Adrenal gland (tissue), 9 donors: ENCODE measurements at regions not wholly inside any gene's neighbourhood (a gene's known extent, or its start where the extent isn't known, plus 50 kb on each side); places are given as distances from the start of the nearest gene placed in this dataset.

Experiments used
- DNase-seq, 7 donors: peaks; one replicate each; pipeline ENCODE4 v3.0.0-alpha.2; 2019 to 2020
- H3K27ac ChIP-seq, 5 donors: fragments of 200-600 bp; sonication (generic) in 4 of 5; 1 replicate in 3 of 5; 2 replicates in 2 of 5; pipeline versions ENCODE4 v1.5.1 to v1.8.0; 2016 to 2020; ENCODE audit warnings: mild to moderate bottlenecking in 1 of 5
- H3K27me3 ChIP-seq: fragments of 200-600 bp; 2 replicates; pipeline ENCODE4 v1.8.0; 2021
- H3K36me3 ChIP-seq, 2 donors: fragments of 200-600 bp; replicated peaks in 1 of 2; 1 replicate in 1 of 2; 2 replicates in 1 of 2; pipeline versions ENCODE4 v1.5.1 to v1.8.0; 2018 to 2022
- H3K4me1 ChIP-seq, 2 donors: fragments of 200-600 bp; replicated peaks in 1 of 2; 1 replicate in 1 of 2; 2 replicates in 1 of 2; pipeline versions ENCODE4 v1.5.1 to v1.8.0; 2018 to 2021
- H3K4me3 ChIP-seq, 4 donors: fragments of 200-600 bp; sonication (generic) in 3 of 4; one replicate each; pipeline ENCODE4 v1.5.1; 2016 to 2018
- H3K9me3 ChIP-seq, 3 donors: fragments of 200-600 bp; sonication (generic) in 1 of 3; replicated peaks in 1 of 3; 1 replicate in 2 of 3; 2 replicates in 1 of 3; pipeline versions ENCODE4 v1.5.1 to v1.8.0; 2016 to 2021
- POLR2A ChIP-seq, 2 donors: fragments of 450-650 bp; IDR thresholded peaks; one replicate each; pipeline ENCODE4 v1.6.1; 2017; ENCODE audit warnings: antibody characterized with exemption in 2 of 2, mild to moderate bottlenecking in 2 of 2, moderate library complexity in 1 of 2
- WGBS, 4 donors: extraction: QIAGEN DNeasy Blood & Tissue Kit in 2 of 4; methylation state at CpG; one replicate each; pipeline versions ENCODE4 v1.1.5 to v1.1.7; 2013 to 2017; 5-methylcytosine and 5-hydroxymethylcytosine counted together
- intact Hi-C, 2 donors: fragments of 100-400 bp; cut with DNase I; formaldehyde crosslinking; loops; one replicate each; pipeline versions ENCODE4 v1.14.1 to v1.15.0; 2022 to 2023
- TF ChIP-seq, protein P1 (sequence below), 6 experiments: fragments of 450-650 bp in 4 of 6; fragments of 200-600 bp in 2 of 6; sonication (generic) in 1 of 6; IDR thresholded peaks; 1 replicate in 5 of 6; 2 replicates in 1 of 6; pipeline versions ENCODE4 v1.5.1 to v1.8.0; 2016 to 2021; ENCODE audit warnings: antibody characterized with exemption in 6 of 6, mild to moderate bottlenecking in 2 of 6, moderate library complexity in 1 of 6
- donor health status: healthy with polysubstance abuse.
- donor health status: Bipolar disorder and iron deficiency.
- donor health status: DM: yes; HTN: yes; CAD: no.
- donor health status: DM: no; HTN: no; CAD: no.
- donor health status: DM: no; HTN: no; CAD: no.

DNA sequence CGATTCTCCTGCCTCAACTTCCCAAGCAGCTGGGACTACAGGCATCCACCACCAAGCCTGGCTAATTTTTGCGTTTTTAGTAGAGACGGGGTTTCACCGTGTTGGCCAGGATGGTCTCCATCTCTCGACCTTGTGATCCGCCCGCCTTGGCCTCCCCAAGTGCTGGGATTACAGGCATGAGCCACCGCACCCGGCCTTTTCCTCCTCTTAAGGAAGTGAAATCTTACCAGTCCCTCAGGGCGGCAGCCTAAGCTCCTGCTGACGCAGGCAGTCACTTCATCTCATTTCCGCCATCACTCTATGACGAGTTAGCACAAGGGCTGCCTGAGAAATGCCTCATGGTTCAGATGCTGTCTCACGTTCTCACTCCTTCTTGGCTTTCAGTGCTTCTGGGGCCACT, 246.0 kb upstream of the SHH start:
- Histone ChIP-seq H3K4me1 (no peaks in the 10 kb centered on the region), H3K27ac (no peak overlapping the region), H3K9me3 (no peaks in the 10 kb centered on the region), H3K36me3 (no peaks in the 10 kb centered on the region), H3K27me3 (no peaks in the 10 kb centered on the region), H3K4me3 (no peak overlapping the region)
- DNase-seq: no peak
- 90 to 92% (median 91%) methylated on average over 14 of the region's 14 CpGs for WGBS, 4 donors
- intact Hi-C loops: no loop called here
- no peak for TF ChIP-seq POLR2A (IDR thresholded peaks at IDR 0.05)
- TF ChIP-seq, protein P1, sequence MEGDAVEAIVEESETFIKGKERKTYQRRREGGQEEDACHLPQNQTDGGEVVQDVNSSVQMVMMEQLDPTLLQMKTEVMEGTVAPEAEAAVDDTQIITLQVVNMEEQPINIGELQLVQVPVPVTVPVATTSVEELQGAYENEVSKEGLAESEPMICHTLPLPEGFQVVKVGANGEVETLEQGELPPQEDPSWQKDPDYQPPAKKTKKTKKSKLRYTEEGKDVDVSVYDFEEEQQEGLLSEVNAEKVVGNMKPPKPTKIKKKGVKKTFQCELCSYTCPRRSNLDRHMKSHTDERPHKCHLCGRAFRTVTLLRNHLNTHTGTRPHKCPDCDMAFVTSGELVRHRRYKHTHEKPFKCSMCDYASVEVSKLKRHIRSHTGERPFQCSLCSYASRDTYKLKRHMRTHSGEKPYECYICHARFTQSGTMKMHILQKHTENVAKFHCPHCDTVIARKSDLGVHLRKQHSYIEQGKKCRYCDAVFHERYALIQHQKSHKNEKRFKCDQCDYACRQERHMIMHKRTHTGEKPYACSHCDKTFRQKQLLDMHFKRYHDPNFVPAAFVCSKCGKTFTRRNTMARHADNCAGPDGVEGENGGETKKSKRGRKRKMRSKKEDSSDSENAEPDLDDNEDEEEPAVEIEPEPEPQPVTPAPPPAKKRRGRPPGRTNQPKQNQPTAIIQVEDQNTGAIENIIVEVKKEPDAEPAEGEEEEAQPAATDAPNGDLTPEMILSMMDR (IDR thresholded peaks at IDR 0.05): no peak

DNA sequence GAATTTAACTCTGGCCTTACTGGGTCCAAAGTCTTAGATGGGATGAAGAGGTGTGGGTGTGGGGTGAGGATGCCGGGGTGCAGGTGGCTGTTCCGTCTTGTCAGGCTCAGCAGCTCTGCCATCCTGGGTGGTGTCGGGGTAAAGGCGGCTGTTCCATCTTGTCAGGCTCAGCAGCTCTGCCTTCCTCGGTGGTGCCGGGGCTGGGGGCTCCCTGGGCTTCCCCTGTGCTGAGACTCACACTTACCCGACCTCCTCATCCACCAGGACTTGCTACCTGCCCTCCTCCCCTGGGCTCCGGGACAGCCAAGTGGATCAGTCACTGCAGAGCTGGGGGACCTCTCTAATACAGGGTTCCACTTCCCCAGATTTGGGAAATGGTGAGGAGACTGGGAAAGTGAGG, 244.3 kb upstream of the SHH start:
- H3K27me3 ChIP-seq: no peaks in the 10 kb centered on the region
- H3K4me1 ChIP-seq: no peaks in the 10 kb centered on the region
- TF ChIP-seq, protein P1 (IDR thresholded peaks at IDR 0.05): no peak
- TF ChIP-seq POLR2A (IDR thresholded peaks at IDR 0.05): no peak
- H3K4me3 ChIP-seq: no peak overlapping the region
- intact Hi-C loops: no loop called here
- H3K9me3 ChIP-seq: no peaks in the 10 kb centered on the region
- 86 to 92% (median 87%) methylated on average over 2 to 8 of the region's 8 CpGs for WGBS, 4 donors
- H3K36me3 ChIP-seq: no peaks in the 10 kb centered on the region
- DNase-seq: no peak
- H3K27ac ChIP-seq: no peak overlapping the region

DNA sequence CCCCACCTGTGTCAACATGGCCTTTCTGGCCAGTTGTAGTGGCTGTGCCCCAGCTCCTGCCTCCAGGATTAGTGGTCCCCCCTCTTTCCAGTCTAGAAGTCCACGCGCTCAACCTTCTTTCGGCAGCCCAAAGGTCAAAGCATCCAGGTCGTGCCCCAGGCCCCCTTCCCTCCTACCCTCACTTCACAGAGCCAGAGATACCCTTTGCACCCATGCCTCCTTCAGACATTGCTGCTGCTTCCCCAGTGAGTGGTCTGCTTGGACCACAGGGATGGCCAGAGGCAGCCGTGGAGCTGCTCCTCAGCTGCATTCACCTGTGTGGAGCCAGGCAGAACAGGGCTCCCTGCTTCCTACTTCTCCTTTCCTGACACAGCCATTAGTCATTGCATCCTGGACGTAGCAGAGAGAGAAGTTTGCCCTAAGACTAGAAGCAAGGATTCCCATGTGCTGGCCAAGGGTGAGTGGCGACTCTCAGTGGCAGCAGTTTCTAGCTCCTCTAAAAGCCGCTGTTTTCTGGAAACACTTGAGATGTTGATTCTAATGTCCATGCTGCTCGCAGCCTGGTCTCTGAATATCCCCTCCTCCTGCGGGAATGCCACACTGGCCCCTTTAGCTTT, 243.1 kb upstream of the SHH start:
- WGBS, 4 donors: 71 to 83% (median 75%) methylated on average over 8 to 10 of the region's 10 CpGs
- no peak overlapping the region for H3K4me3 ChIP-seq
- no peak for TF ChIP-seq POLR2A (IDR thresholded peaks at IDR 0.05)
- TF ChIP-seq, protein P1 (IDR thresholded peaks at IDR 0.05): no peak
- no peaks in the 10 kb centered on the region for H3K36me3 ChIP-seq
- H3K27ac ChIP-seq: no peak overlapping the region
- no peaks in the 10 kb centered on the region for H3K4me1 ChIP-seq
- DNase-seq: no peak
- intact Hi-C loops: no loop called here
- no peaks in the 10 kb centered on the region for H3K27me3 ChIP-seq
- no peaks in the 10 kb centered on the region for H3K9me3 ChIP-seq

DNA sequence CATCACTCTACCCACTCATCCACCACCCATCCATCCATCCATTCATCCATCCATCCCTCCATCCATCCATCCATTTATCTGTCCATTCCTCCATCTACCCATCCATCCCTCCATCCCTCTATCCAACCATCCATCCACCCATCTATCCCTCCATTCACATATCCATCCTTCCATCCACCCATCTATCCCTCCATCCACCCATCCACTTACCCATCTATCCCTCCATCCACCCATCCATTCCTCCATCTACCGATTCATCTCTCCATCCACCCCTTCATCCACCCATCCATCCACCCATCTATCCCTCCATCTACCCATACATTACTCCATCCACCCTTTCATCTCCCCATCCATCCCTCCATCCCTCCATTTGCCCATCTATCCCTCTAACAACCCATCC, 239.6 kb upstream of the SHH start:
- TF ChIP-seq POLR2A (IDR thresholded peaks at IDR 0.05): no peak
- TF ChIP-seq, protein P1 (IDR thresholded peaks at IDR 0.05): no peak
- H3K36me3 ChIP-seq: no peaks in the 10 kb centered on the region
- H3K4me1 ChIP-seq: no peaks in the 10 kb centered on the region
- intact Hi-C loops: no loop called here
- H3K9me3 ChIP-seq: no peaks in the 10 kb centered on the region
- no peak overlapping the region for H3K27ac ChIP-seq
- DNase-seq: no peak
- no peaks in the 10 kb centered on the region for H3K27me3 ChIP-seq
- no peak overlapping the region for H3K4me3 ChIP-seq
- 80 to 90% (median 87%) methylated on average over 1 of the region's 1 CpG for WGBS, 4 donors
